HG02840 (cell line): ENCODE measurements at regions not wholly inside any gene's neighbourhood (a gene's known extent, or its start where the extent isn't known, plus 50 kb on each side); places are given as distances from the start of the nearest gene placed in this dataset.

ENCODE experiments used
- ATAC-seq: cut with Tn5 transposase; IDR thresholded peaks from one replicate; pipeline ENCODE4 v1.9.1; 2021; ENCODE audit warnings: mild to moderate bottlenecking, moderate library complexity, moderate number of reproducible peaks; ENCODE audit not compliant: unreplicated experiment, low FRiP score

DNA sequence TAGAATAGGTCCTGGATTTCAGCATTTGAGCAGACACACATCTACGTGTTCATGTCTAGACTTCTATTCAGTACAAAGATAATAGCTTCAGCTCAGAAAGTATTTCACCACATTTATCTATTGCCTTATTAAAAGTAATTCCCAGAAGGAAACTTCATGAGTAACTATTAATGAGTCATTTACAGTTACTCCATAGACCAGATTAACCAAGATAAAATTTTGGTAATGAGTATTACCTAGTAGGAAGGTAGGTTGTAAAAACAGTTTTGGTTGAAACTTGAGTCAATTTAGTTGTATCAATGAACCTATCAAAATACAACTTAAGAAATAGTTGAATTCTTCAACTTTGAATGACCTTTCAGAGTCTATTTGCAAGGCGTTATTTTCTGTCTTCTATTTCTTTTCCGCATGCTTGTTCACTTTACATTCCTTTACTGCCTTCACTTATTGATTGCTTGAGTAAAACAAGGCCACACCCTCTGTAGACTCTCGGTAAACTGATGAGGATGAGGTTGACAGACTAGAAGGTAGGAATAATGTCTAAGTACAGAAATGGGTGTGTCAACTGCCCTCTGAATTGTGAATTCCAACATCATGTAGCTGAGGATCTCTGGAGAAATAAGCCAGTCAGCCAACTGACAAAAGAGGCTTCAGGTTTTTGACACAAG, 1165.6 kb upstream of the ZEB2 start:
- ATAC-seq, result no peak

DNA sequence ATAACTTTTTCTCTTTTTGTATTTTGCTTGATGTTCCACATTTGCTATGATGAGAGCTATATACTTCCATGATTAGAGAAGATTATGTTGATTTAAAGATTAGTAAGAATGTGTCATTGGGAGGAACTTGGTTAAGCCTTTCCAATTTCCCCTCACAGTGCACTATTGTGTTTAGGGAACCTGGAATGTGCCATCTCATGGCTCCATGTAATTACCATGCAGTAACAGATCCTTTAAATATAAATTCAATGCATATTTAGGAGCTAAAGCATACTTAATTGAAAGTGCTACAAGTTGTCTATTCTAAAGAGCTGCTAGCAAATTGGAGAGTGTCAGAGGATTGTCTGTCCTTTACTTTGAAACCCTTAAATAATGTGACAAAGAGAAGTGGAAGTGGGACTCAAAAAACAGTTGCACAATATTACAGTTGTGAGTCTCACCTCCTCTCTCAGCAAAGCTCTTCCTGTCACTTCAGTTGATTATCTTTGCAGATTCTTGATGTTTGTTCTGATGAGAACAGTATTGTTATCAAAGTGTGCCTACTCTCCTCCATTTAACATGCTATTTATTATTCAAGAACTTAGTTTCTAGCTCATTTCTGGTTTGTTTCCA, 1162.7 kb upstream of the ZEB2 start:
- no peak for ATAC-seq

GRCh38 chr2:145680276-145680675, 1160.4 kb upstream of the ZEB2 start:
- no peak for ATAC-seq

- ATAC-seq, result no peak
Observed at GRCh38 chr2:145677371-145677770, 1157.5 kb upstream of the ZEB2 start.

DNA sequence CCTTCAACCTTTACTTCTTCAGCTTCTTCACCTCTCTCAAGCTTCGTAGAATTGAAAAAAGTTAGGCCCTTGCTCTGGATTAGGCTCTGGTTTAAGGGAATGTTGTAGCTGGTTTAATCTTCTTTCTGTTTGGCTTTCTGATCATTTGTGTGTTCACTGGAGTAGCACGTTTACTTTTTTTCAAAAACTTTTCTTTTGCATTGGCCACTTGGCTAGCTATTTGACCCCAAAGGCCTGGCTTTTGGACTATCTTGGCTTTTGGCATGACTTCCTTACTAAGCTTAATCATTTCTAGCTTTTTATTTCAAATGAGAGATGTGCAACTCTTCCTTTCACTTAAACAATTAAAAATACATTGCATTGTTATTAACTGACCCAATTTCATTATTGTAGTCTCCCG, 1154.8 kb upstream of the ZEB2 start:
- ATAC-seq, result no peak

GRCh38 chr2:145669301-145669700, 1149.4 kb upstream of the ZEB2 start:
- no peak for ATAC-seq

- ATAC-seq, result no peak
Observed at GRCh38 chr2:145666552-145666951, 1146.6 kb upstream of the ZEB2 start.

GRCh38 chr2:145657265-145657664, 1137.3 kb upstream of the ZEB2 start:
- no peak for ATAC-seq

GRCh38 chr2:145655165-145655765, 1135.3 kb upstream of the ZEB2 start:
- ATAC-seq, result no peak

DNA sequence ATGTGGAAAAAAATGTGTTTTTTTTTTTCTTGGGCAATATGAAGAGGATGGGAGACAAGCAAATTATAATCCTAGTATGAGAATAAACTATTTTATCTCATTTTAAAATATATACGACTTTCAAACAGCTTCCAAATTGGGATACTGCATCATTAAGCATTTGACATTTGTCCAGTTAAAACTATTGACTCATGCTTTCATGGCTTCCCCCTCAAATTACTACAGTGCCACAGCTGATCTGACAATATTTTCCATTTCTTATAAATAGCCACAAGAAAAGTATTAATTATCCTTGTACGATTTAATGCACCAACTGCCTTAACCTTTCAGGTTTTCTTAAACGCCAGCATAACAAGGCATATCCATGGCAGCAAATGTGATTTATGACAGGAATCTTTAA, 1134.8 kb upstream of the ZEB2 start:
- no peak for ATAC-seq

DNA sequence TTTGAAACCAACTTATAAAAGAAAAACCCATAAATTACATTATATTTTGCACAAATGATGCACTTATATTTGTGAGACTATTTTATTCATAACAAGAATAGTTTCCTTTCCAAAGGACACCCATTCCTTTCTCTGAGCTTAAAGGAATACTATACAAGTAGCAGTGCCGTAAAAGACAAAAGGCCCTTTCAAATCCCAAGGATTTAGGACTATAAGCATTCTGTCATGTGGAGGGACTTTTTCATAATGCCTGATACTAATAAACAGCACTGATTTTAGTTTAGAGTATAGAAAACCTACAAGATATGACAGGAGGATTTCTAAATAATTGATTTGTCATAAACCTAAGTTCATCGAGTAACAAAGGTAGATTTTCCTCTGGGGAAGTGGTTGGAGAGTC, 1134.2 kb upstream of the ZEB2 start:
- ATAC-seq, result no peak

DNA sequence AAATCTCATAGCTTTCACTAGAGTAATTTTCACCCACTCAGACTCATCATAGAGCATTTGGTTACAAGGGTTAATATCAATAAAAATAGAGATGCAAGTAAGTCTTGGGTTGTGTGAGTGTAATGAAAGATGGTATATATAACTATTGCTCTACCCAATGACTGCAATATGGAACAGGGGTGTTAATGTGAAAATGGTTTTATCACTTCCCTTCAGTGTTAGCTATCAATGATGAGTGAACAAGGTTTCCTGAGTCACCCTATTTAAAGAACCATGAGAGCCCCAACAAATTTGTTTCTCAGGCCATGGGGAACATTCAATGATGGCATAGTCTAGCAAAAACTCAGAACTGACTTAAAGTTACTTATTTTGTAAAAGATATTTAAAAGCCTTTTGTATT, 1133.6 kb upstream of the ZEB2 start:
- no peak for ATAC-seq

DNA sequence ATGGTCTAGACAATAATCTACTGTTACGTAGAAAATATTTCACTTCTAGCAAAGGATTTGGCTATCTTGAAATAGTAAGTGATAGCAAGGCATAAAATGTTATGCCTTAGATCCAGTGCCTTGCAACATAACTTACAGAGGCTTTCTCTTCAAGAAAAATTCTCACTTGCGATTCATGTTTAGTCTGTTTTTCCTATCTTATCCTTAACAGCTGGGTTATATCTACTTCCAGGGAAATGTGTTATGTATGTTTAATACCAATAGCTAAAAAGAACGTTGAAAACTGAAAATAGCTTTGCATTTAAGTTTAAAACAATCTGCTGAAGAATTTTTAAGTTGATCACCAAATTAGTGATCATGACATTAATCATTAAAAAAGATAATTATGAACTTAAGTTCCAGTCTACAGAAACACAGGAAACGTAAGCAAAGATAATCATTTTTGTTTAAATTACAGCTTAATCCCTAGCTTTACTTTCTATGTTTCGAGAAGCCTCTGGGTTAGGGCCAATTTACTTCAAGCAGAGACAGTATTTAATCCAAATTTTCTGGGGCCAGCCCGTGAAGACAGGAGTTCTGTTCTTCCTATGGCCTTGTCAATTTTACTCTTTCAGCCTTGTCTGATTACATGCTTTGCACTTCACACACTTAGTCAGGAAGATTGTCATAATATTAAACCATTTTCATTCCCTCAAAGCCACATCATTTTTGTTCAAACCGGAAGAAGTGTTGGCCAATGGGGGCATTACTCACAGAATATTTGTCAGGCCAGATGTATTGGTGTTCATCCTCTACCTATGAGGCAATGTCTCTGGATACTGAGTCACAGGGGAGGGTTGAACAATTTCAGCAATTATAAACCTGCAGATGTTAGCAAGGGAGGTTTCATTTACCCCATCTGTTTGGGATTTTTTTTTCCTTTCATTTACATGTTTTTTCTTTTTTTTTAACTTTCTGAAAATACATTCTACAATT, 1132.9 kb upstream of the ZEB2 start:
- no peak for ATAC-seq

- no peak for ATAC-seq
Observed at GRCh38 chr2:145652036-145652435, 1132.1 kb upstream of the ZEB2 start.

DNA sequence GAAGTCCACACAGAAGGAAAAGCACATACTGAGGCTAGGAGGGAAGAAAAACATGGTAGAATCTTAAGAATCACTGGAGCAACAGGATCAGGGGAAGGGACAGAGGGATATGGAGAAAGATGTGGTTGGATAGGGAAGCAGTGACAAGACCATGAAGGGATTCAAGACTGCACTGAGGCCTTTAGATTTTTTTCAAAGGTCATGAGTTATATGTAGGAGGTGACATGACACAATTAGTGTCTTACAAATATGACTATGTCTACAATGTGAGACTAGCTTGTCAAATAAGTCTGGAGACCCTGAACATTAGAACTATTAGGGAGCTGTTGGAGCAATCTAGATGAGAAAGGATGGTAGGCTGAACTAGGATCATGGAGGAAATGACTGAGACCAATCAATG, 1130.3 kb upstream of the ZEB2 start:
- ATAC-seq, result no peak

DNA sequence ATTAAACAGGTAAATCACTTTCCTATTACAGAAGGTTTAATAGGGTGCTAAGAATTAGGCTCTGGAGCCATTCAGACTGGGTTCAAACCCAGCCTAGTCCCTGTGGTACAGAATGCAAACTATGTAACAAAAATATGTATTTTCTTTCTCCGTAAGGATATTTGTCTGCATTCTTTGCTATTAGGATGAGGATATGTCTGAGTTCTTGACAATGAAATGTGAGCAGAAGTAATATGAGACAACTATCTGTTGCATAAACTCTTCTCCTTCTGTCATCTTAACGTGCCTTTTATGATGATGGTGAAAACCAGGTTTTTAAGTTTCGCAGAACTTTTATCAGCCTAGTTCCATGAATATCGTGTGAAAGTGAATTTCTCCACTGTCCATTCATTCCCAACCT, 1129.1 kb upstream of the ZEB2 start:
- ATAC-seq, result no peak

GRCh38 chr2:145644820-145645302, 1124.9 kb upstream of the ZEB2 start:
- ATAC-seq, result peak; percentile 98

- ATAC-seq, result no peak
Observed at GRCh38 chr2:145638675-145639074, 1118.8 kb upstream of the ZEB2 start.

DNA sequence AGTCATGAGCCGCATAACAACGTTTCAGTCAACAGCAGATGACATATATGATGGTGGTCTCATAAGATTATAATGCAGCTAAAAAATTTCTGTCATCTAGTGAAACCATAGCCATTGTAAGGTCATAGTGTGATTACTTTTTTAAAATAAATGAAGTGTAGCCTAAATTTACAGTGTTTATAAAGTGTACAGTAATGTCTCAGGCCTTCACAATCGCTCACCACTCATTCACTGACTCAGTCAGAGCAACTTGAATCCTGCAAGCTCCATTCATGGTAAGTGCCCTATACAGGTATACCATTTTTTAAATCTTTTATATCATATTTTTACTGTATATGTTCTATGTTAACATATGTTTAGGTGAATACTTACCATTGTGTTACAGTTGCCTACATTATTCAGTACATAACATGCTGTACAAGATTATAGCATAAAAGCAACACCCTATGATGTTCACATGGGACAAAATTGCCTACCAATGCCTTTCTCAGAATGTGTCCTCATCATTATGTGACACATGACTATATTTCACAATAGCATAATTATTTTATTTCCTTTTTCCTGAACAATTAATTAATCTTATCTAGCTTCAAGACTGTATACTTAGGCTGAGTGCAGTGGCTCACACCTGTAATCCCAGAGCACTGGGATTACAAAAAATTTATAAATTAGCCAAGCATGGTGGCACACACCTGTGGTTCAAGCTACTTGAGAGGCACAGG, 1115.9 kb upstream of the ZEB2 start:
- no peak for ATAC-seq

GRCh38 chr2:145631561-145631960, 1111.6 kb upstream of the ZEB2 start:
- no peak for ATAC-seq
